GM19328 (cell line): ENCODE measurements at regions not wholly inside any gene's neighbourhood (a gene's known extent, or its start where the extent isn't known, plus 50 kb on each side); places are given as distances from the start of the nearest gene placed in this dataset.

Source experiments
- ATAC-seq: cut with Tn5 transposase; IDR thresholded peaks from one replicate; pipeline ENCODE4 v1.9.1; 2021; ENCODE audit warnings: mild to moderate bottlenecking, moderate library complexity; ENCODE audit not compliant: unreplicated experiment

GRCh38 chr6:113511100-113511499 is 346.0 kb upstream of the MARCKS start:
- ATAC-seq: no peak

- no peak for ATAC-seq
Observed at GRCh38 chr6:113512576-113512975, 344.6 kb upstream of the MARCKS start.

- ATAC-seq: no peak
Observed at GRCh38 chr6:113513086-113513485, 344.1 kb upstream of the MARCKS start.

- no peak for ATAC-seq
Observed at GRCh38 chr6:113522376-113522775, 334.8 kb upstream of the MARCKS start.

GRCh38 chr6:113524826-113525225 is 332.3 kb upstream of the MARCKS start:
- ATAC-seq: no peak

GRCh38 chr6:113526553-113526952 is 330.6 kb upstream of the MARCKS start:
- no peak for ATAC-seq

GRCh38 chr6:113526995-113527394 is 330.1 kb upstream of the MARCKS start:
- no peak for ATAC-seq

GRCh38 chr6:113528111-113528510 is 329.0 kb upstream of the MARCKS start:
- no peak for ATAC-seq

GRCh38 chr6:113529196-113529595 is 327.9 kb upstream of the MARCKS start:
- ATAC-seq: no peak

- no peak for ATAC-seq
Observed at GRCh38 chr6:113529879-113530278, 327.3 kb upstream of the MARCKS start.

GRCh38 chr6:113530769-113531168 is 326.4 kb upstream of the MARCKS start:
- ATAC-seq: no peak

- no peak for ATAC-seq
Observed at GRCh38 chr6:113539202-113539601, 317.9 kb upstream of the MARCKS start.

GRCh38 chr6:113539623-113540022 is 317.5 kb upstream of the MARCKS start:
- ATAC-seq: no peak

GRCh38 chr6:113540466-113540865 is 316.7 kb upstream of the MARCKS start:
- ATAC-seq: no peak

- ATAC-seq: no peak
Observed at GRCh38 chr6:113551168-113551567, 306.0 kb upstream of the MARCKS start.

- ATAC-seq: no peak
Observed at GRCh38 chr6:113556775-113557174, 300.4 kb upstream of the MARCKS start.

GRCh38 chr6:113558431-113558830 is 298.7 kb upstream of the MARCKS start:
- no peak for ATAC-seq

- no peak for ATAC-seq
Observed at GRCh38 chr6:113558966-113559365, 298.2 kb upstream of the MARCKS start.

GRCh38 chr6:113560376-113560775 is 296.8 kb upstream of the MARCKS start:
- ATAC-seq: no peak

- no peak for ATAC-seq
Observed at GRCh38 chr6:113560908-113561307, 296.2 kb upstream of the MARCKS start.

GRCh38 chr6:113562248-113562647 is 294.9 kb upstream of the MARCKS start:
- ATAC-seq: no peak

GRCh38 chr6:113564371-113565171 is 292.6 kb upstream of the MARCKS start:
- no peak for ATAC-seq

- ATAC-seq: no peak
Observed at GRCh38 chr6:113565306-113565705, 291.8 kb upstream of the MARCKS start.
